Stimulated activated naive B cell treated with anti-CD40 and anti-IgM and Interleukin-4, amounts not matched to agents 10 μg/mL and 1 μg/mL and 100 μg/mL, for 72 hours (primary cell): ENCODE measurements at regions not wholly inside any gene's neighbourhood (a gene's known extent, or its start where the extent isn't known, plus 50 kb on each side); places are given as distances from the start of the nearest gene placed in this dataset.

Experiments
- ATAC-seq, 2 donors: fragments of 150-1000 bp; cut with Tn5 transposase; replicated peaks; 2 replicates each; pipeline ENCODE4 v1.10.0; 2021; ENCODE audit warnings: moderate library complexity in 1 of 2
- DNase-seq: peaks from one replicate; pipeline ENCODE4 v3.0.0; 2021
- H3K27ac Mint-ChIP-seq: one replicate; pipeline ENCODE4 v1.8.0; 2022; ENCODE audit warnings: mild to moderate bottlenecking, mixed read lengths
- H3K27me3 Mint-ChIP-seq, 2 donors: one replicate each; pipeline ENCODE4 v1.8.0; 2022; ENCODE audit warnings: mixed read lengths in 2 of 2
- H3K36me3 Mint-ChIP-seq, 2 donors: one replicate each; pipeline ENCODE4 v1.8.0; 2022; ENCODE audit warnings: mixed read lengths in 2 of 2, mild to moderate bottlenecking in 1 of 2
- H3K4me1 Mint-ChIP-seq, 2 donors: one replicate each; pipeline ENCODE4 v1.8.0; 2022; ENCODE audit warnings: mixed read lengths in 2 of 2, mild to moderate bottlenecking in 1 of 2
- H3K4me3 Mint-ChIP-seq, 2 donors: one replicate each; pipeline ENCODE4 v1.8.0; 2022; ENCODE audit warnings: mild to moderate bottlenecking in 2 of 2, mixed read lengths in 2 of 2, moderate library complexity in 1 of 2
- H3K9me3 Mint-ChIP-seq, 2 donors: one replicate each; pipeline ENCODE4 v1.8.0; 2022; ENCODE audit warnings: mixed read lengths in 2 of 2, mild to moderate bottlenecking in 1 of 2

- Mint-ChIP-seq H3K4me3 (no peak overlapping the region), H3K36me3 (no peaks in the 10 kb centered on the region), H3K27me3 (no peaks in the 10 kb centered on the region), H3K9me3 (peaks cover 0 to 8% of the 10 kb centered on the region in 2 donors), H3K27ac (no peak overlapping the region), H3K4me1 (no peaks in the 10 kb centered on the region)
- ATAC-seq, result no peak
- no peak for DNase-seq
These were observed 1001.9 kb upstream of the CDH10 start for GRCh38 chr5:25646421-25647341.

GRCh38 chr5:25641124-25641523 lies 996.3 kb upstream of the CDH10 start:
- Mint-ChIP-seq H3K9me3 (peaks cover 6 to 8% of the 10 kb centered on the region in 2 donors), H3K27ac (no peak overlapping the region), H3K27me3 (no peaks in the 10 kb centered on the region), H3K4me3 (no peak overlapping the region), H3K36me3 (no peaks in the 10 kb centered on the region), H3K4me1 (no peaks in the 10 kb centered on the region)
- ATAC-seq, result no peak
- no peak for DNase-seq

- Mint-ChIP-seq H3K36me3 (no peaks in the 10 kb centered on the region), H3K27me3 (no peaks in the 10 kb centered on the region), H3K4me1 (no peaks in the 10 kb centered on the region), H3K4me3 (no peak overlapping the region), H3K27ac (no peak overlapping the region), H3K9me3 (peaks cover 0 to 4% of the 10 kb centered on the region in 2 donors)
- ATAC-seq, result no peak
- no peak for DNase-seq
These were observed 974.5 kb upstream of the CDH10 start for GRCh38 chr5:25619273-25619672.

GRCh38 chr5:25618821-25619220 lies 974.0 kb upstream of the CDH10 start:
- Mint-ChIP-seq H3K4me1 (no peaks in the 10 kb centered on the region), H3K36me3 (no peaks in the 10 kb centered on the region), H3K27me3 (no peaks in the 10 kb centered on the region), H3K27ac (no peak overlapping the region), H3K9me3 (peaks cover 0 to 4% of the 10 kb centered on the region in 2 donors), H3K4me3 (no peak overlapping the region)
- DNase-seq (no peak), ATAC-seq (no peak)

GRCh38 chr5:25614466-25614865 lies 969.7 kb upstream of the CDH10 start:
- DNase-seq (no peak), ATAC-seq (no peak)
- Mint-ChIP-seq H3K27me3 (no peaks in the 10 kb centered on the region), H3K9me3 (peaks cover 2 to 4% of the 10 kb centered on the region in 2 donors), H3K4me1 (no peaks in the 10 kb centered on the region), H3K4me3 (no peak overlapping the region), H3K27ac (no peak overlapping the region), H3K36me3 (no peaks in the 10 kb centered on the region)

GRCh38 chr5:25604681-25605080 lies 959.9 kb upstream of the CDH10 start:
- H3K4me3 Mint-ChIP-seq, result no peak overlapping the region
- no peak for DNase-seq
- ATAC-seq, result no peak
- no peaks in the 10 kb centered on the region for H3K27me3 Mint-ChIP-seq
- no peak overlapping the region for H3K27ac Mint-ChIP-seq
- H3K4me1 Mint-ChIP-seq, result no peaks in the 10 kb centered on the region
- H3K36me3 Mint-ChIP-seq, result no peaks in the 10 kb centered on the region
- peaks cover 9 to 13% of the 10 kb centered on the region in 2 donors for H3K9me3 Mint-ChIP-seq

GRCh38 chr5:25579111-25579510 lies 934.3 kb upstream of the CDH10 start:
- Mint-ChIP-seq H3K4me3 (no peak overlapping the region), H3K4me1 (no peaks in the 10 kb centered on the region), H3K9me3 (peaks cover 0 to 10% of the 10 kb centered on the region in 2 donors), H3K27me3 (no peaks in the 10 kb centered on the region), H3K27ac (no peak overlapping the region), H3K36me3 (no peaks in the 10 kb centered on the region)
- no peak for DNase-seq
- ATAC-seq, result no peak

- Mint-ChIP-seq H3K4me3 (no peak overlapping the region), H3K27me3 (no peaks in the 10 kb centered on the region), H3K27ac (no peak overlapping the region), H3K36me3 (no peaks in the 10 kb centered on the region), H3K4me1 (peaks cover 0 to 5% of the 10 kb centered on the region in 2 donors), H3K9me3 (peaks cover 0 to 4% of the 10 kb centered on the region in 2 donors)
- no peak for ATAC-seq
- DNase-seq, result no peak
These were observed 928.9 kb upstream of the CDH10 start for GRCh38 chr5:25573691-25574090.

- ATAC-seq (no peak), DNase-seq (no peak)
- no peaks in the 10 kb centered on the region for H3K36me3 Mint-ChIP-seq
- H3K4me3 Mint-ChIP-seq, result no peak overlapping the region
- peaks cover 2 to 4% of the 10 kb centered on the region in 2 donors for H3K9me3 Mint-ChIP-seq
- H3K4me1 Mint-ChIP-seq, result peaks cover 0 to 5% of the 10 kb centered on the region in 2 donors
- H3K27me3 Mint-ChIP-seq, result no peaks in the 10 kb centered on the region
- H3K27ac Mint-ChIP-seq, result no peak overlapping the region
These were observed 925.3 kb upstream of the CDH10 start for GRCh38 chr5:25570067-25570583.

GRCh38 chr5:25568989-25569625 lies 924.3 kb upstream of the CDH10 start:
- ATAC-seq, result no peak
- DNase-seq, result no peak
- H3K9me3 Mint-ChIP-seq, result peaks cover 2 to 4% of the 10 kb centered on the region in 2 donors
- H3K4me3 Mint-ChIP-seq, result peak overlapping the region in 1 of 2 donors; percentile 47
- peak overlapping the region; percentile 60 for H3K27ac Mint-ChIP-seq
- H3K27me3 Mint-ChIP-seq, result no peaks in the 10 kb centered on the region
- no peaks in the 10 kb centered on the region for H3K36me3 Mint-ChIP-seq
- H3K4me1 Mint-ChIP-seq, result peaks cover 0 to 5% of the 10 kb centered on the region in 2 donors

- H3K27me3 Mint-ChIP-seq, result no peaks in the 10 kb centered on the region
- H3K4me1 Mint-ChIP-seq, result peaks cover 0 to 5% of the 10 kb centered on the region in 2 donors
- peaks cover 7 to 11% of the 10 kb centered on the region in 2 donors for H3K9me3 Mint-ChIP-seq
- ATAC-seq (no peak), DNase-seq (no peak)
- H3K4me3 Mint-ChIP-seq, result no peak overlapping the region
- no peak overlapping the region for H3K27ac Mint-ChIP-seq
- no peaks in the 10 kb centered on the region for H3K36me3 Mint-ChIP-seq
These were observed 923.5 kb upstream of the CDH10 start for GRCh38 chr5:25568294-25568693.

GRCh38 chr5:25567881-25568280 lies 923.1 kb upstream of the CDH10 start:
- peaks cover 0 to 5% of the 10 kb centered on the region in 2 donors for H3K4me1 Mint-ChIP-seq
- no peak overlapping the region for H3K27ac Mint-ChIP-seq
- ATAC-seq, result no peak
- H3K9me3 Mint-ChIP-seq, result peaks cover 11 to 16% of the 10 kb centered on the region in 2 donors
- no peak for DNase-seq
- no peak overlapping the region for H3K4me3 Mint-ChIP-seq
- H3K36me3 Mint-ChIP-seq, result no peaks in the 10 kb centered on the region
- H3K27me3 Mint-ChIP-seq, result no peaks in the 10 kb centered on the region

- DNase-seq (no peak), ATAC-seq (no peak)
- Mint-ChIP-seq H3K27me3 (no peaks in the 10 kb centered on the region), H3K4me1 (no peaks in the 10 kb centered on the region), H3K4me3 (no peak overlapping the region), H3K27ac (no peak overlapping the region), H3K36me3 (no peaks in the 10 kb centered on the region), H3K9me3 (peaks cover 12 to 13% of the 10 kb centered on the region in 2 donors)
These were observed 917.9 kb upstream of the CDH10 start for GRCh38 chr5:25562656-25563055.

- Mint-ChIP-seq H3K4me3 (no peak overlapping the region), H3K36me3 (no peaks in the 10 kb centered on the region), H3K27me3 (no peaks in the 10 kb centered on the region), H3K9me3 (no peaks in the 10 kb centered on the region), H3K4me1 (no peaks in the 10 kb centered on the region), H3K27ac (no peak overlapping the region)
- DNase-seq, result no peak
- ATAC-seq, result no peak
These were observed 909.3 kb upstream of the CDH10 start for GRCh38 chr5:25554077-25554476.
